OCI-LY3 (cell line): ENCODE measurements at regions not wholly inside any gene's neighbourhood (a gene's known extent, or its start where the extent isn't known, plus 50 kb on each side); places are given as distances from the start of the nearest gene placed in this dataset.

Experiments used
- H2AFZ ChIP-seq: fragments of 200-600, 300-600 bp; shearing (Covaris generic); 2 replicates; pipeline ENCODE4 v1.6.0; 2014; ENCODE audit warnings: antibody characterized with exemption, low read depth, low read length
- H3K27ac ChIP-seq: fragments of 200-600, 300-600 bp; sonication (generic); 2 replicates; pipeline ENCODE4 v1.5.1; 2014; ENCODE audit warnings: mild to moderate bottlenecking, low read length, moderate library complexity, mixed read lengths
- H3K27me3 ChIP-seq: fragments of 200-600, 300-600 bp; sonication (generic); 2 replicates; pipeline ENCODE4 v1.6.1; 2014; ENCODE audit warnings: low read depth, low read length, mixed read lengths
- H3K36me3 ChIP-seq: fragments of 200-600, 300-600 bp; sonication (generic); replicated peaks from 2 replicates; pipeline ENCODE3; 2014; ENCODE audit warnings: low read depth, low read length, mixed read lengths
- H3K4me1 ChIP-seq: fragments of 300-600, 200-600 bp; sonication (generic); 2 replicates; pipeline ENCODE4 v1.6.1; 2014; ENCODE audit warnings: low read length, mixed read lengths
- H3K4me2 ChIP-seq: fragments of 200-600, 300-600 bp; sonication (generic); 2 replicates; pipeline ENCODE4 v1.6.1; 2014; ENCODE audit warnings: low read length, mixed read lengths
- H3K4me3 ChIP-seq: fragments of 300-600, 200-600 bp; sonication (generic); 2 replicates; pipeline ENCODE4 v1.5.1; 2014; ENCODE audit warnings: antibody characterized with exemption, mild to moderate bottlenecking, low read length, moderate library complexity
- H3K79me2 ChIP-seq: fragments of 300-600, 200-600 bp; shearing (Covaris generic); 2 replicates; pipeline ENCODE4 v1.6.1; 2014; ENCODE audit warnings: mild to moderate bottlenecking, low read length, mixed read lengths
- H3K9ac ChIP-seq: fragments of 300-600, 200-600 bp; shearing (Covaris generic); 2 replicates; pipeline ENCODE4 v1.6.0; 2014; ENCODE audit warnings: mild to moderate bottlenecking, low read length, moderate library complexity
- H3K9me3 ChIP-seq: fragments of 200-600, 300-600 bp; shearing (Covaris generic); 2 replicates; pipeline ENCODE4 v1.6.1; 2014; ENCODE audit warnings: low read length, mixed read lengths; ENCODE audit not compliant: insufficient read depth
- H4K20me1 ChIP-seq: fragments of 200-600, 300-600 bp; sonication (generic); 2 replicates; pipeline ENCODE4 v1.6.1; 2016; ENCODE audit warnings: low read length, mixed read lengths; ENCODE audit not compliant: insufficient read depth
- CTCF ChIP-seq: fragments of 200-600, 300-600 bp; sonication (generic); IDR thresholded peaks from 2 replicates; pipeline ENCODE4 v1.5.1; 2014; ENCODE audit warnings: antibody characterized with exemption, low read length, low read depth
- EZH2phosphoT487 ChIP-seq: fragments of 200-600 bp; shearing (Covaris generic); IDR thresholded peaks from 2 replicates; pipeline ENCODE4 v1.6.1; 2018; ENCODE audit warnings: antibody characterized with exemption, mixed run types, low read depth

DNA sequence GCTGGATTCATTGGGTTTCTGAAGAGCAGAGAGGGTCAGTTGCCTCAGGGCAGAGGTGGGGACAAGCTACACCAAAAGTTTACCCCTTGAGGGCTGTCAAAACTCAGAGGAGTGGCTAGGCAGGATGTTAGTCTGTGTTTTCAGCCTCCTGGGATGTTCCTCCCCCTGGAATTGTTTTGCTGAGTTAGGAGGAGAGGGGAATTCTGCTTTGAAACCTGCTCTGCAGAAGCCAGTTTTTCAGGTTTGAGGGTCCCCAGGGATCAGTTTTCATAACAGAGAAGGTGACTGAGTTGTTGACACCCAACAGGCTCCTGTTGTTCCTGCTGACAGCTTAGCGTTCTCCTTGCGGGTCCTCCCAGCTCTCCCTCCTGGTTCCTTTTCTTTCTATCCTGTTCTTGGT, 121.9 kb upstream of the TMTC4 start:
- Histone ChIP-seq H3K4me3 (no peak overlapping the region), H3K27me3 (no peaks in the 10 kb centered on the region), H3K27ac (no peak overlapping the region), H3K9ac (no peak overlapping the region), H3K9me3 (peaks cover 21% of the 10 kb centered on the region), H3K79me2 (no peaks in the 10 kb centered on the region), H3K4me2 (no peak overlapping the region), H4K20me1 (no peaks in the 10 kb centered on the region), H3K36me3 (no peaks in the 10 kb centered on the region), H3K4me1 (no peaks in the 10 kb centered on the region), H2AFZ (no peak overlapping the region)
- TF ChIP-seq CTCF: no peak

DNA sequence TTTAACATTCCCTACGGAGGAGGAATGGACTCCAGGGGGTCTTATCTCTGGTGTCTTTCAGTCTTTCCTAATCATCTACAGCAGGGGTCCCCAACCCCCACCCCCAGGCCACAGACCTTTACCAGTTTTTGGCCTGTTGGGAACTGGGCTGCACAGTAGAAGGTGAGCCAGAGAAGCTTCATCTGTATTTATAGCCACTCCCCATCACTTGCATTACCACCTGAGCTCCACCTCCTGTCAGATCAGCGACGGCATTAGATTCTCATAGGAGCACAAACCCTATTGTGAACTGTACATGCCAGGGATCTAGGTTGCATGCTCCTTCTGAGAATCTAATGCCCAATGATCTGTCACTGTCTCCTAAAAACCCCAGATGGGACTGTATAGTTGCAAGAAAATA, 120.0 kb upstream of the TMTC4 start:
- Histone ChIP-seq H2AFZ (no peak overlapping the region), H3K4me3 (no peak overlapping the region), H4K20me1 (no peaks in the 10 kb centered on the region), H3K9me3 (peaks cover 21% of the 10 kb centered on the region), H3K4me2 (no peak overlapping the region), H3K27ac (no peak overlapping the region), H3K27me3 (peaks cover 2% of the 10 kb centered on the region), H3K79me2 (no peaks in the 10 kb centered on the region), H3K9ac (no peak overlapping the region), H3K4me1 (peaks cover 8% of the 10 kb centered on the region), H3K36me3 (no peaks in the 10 kb centered on the region)
- TF ChIP-seq EZH2phosphoT487: no peak
- TF ChIP-seq CTCF: no peak

- H3K4me3 ChIP-seq: no peak overlapping the region
- no peak overlapping the region for H3K9ac ChIP-seq
- peaks cover 3% of the 10 kb centered on the region for H3K36me3 ChIP-seq
- no peak overlapping the region for H3K27ac ChIP-seq
- peaks cover 16% of the 10 kb centered on the region for H3K27me3 ChIP-seq
- H4K20me1 ChIP-seq: no peaks in the 10 kb centered on the region
- H3K4me1 ChIP-seq: peaks cover 11% of the 10 kb centered on the region
- H2AFZ ChIP-seq: no peak overlapping the region
- H3K79me2 ChIP-seq: no peaks in the 10 kb centered on the region
- TF ChIP-seq EZH2phosphoT487 (no peak), CTCF (no peak)
- H3K4me2 ChIP-seq: peak overlapping the region; percentile 23
- peaks cover 18% of the 10 kb centered on the region for H3K9me3 ChIP-seq
These were observed 115.8 kb upstream of the TMTC4 start for GRCh38 chr13:100790405-100790804.

DNA sequence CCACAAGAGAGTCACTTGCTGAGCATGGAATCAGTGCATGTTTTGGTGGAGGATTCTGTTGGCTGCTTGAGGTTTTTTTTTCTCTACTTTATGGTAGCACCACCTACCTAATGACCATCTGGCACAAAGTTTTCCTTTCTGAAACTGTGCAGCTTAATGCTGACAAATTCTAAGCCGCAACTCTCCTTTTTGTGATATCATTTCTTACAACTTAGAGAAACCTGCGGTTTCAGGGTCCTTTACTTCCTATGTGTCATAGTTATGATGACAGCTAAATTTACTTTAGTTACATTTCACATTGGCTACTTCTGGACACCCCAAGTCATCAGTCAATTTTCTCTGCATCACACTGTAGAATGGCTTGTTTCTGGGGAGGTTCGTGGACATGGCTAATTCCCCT, 115.4 kb upstream of the TMTC4 start:
- Histone ChIP-seq H3K9ac (no peak overlapping the region), H3K4me1 (peaks cover 11% of the 10 kb centered on the region), H3K36me3 (peaks cover 3% of the 10 kb centered on the region), H3K4me2 (peak overlapping the region; percentile 23), H3K79me2 (no peaks in the 10 kb centered on the region), H2AFZ (0 out of 2 replicates have a peak overlapping the region, but pooled peaks have one; percentile 38), H3K9me3 (peaks cover 14% of the 10 kb centered on the region), H4K20me1 (no peaks in the 10 kb centered on the region), H3K27me3 (peaks cover 16% of the 10 kb centered on the region), H3K27ac (no peak overlapping the region), H3K4me3 (no peak overlapping the region)
- no peak for TF ChIP-seq EZH2phosphoT487

DNA sequence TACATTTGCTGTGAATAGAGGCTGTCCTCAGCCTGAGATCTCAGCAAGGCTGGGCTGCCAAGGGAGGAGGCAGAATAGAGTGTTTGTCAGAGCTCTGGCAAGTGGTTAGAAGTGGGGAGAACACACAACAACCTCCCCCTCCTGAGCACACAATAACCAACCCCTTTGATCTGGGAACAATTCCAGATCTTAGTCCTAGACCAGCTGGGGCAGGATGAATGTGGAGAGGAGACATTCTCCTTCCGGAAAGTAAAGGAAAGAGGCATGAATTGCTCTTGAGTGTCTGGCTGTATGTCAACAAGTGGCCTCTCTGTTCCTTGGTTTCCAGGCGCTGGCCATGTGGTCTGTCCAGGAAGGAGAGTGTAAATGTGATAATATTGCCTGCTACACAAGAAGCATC, 114.9 kb upstream of the TMTC4 start:
- no peak overlapping the region for H3K9ac ChIP-seq

More for the DNA sequence above, 114.9 kb upstream of the TMTC4 start:
- no peak overlapping the region for H3K27ac ChIP-seq
- no peaks in the 10 kb centered on the region for H4K20me1 ChIP-seq
- TF ChIP-seq CTCF: no peak
- peaks cover 16% of the 10 kb centered on the region for H3K27me3 ChIP-seq
- H3K4me1 ChIP-seq: peaks cover 11% of the 10 kb centered on the region
- peaks cover 14% of the 10 kb centered on the region for H3K9me3 ChIP-seq
- 0 out of 2 replicates have a peak overlapping the region, but pooled peaks have one; percentile 38 for H2AFZ ChIP-seq
- H3K79me2 ChIP-seq: no peaks in the 10 kb centered on the region
- H3K4me3 ChIP-seq: no peak overlapping the region
- peak overlapping the region; percentile 23 for H3K4me2 ChIP-seq
- peaks cover 3% of the 10 kb centered on the region for H3K36me3 ChIP-seq
